Vagina (tissue), 2 donors: ENCODE measurements at regions not wholly inside any gene's neighbourhood (a gene's known extent, or its start where the extent isn't known, plus 50 kb on each side); places are given as distances from the start of the nearest gene placed in this dataset.

ENCODE experiments used
- POLR2A ChIP-seq, 2 donors: fragments of 450-650 bp; IDR thresholded peaks; one replicate each; pipeline ENCODE4 v1.6.1; 2017; ENCODE audit warnings: antibody characterized with exemption in 2 of 2, mild to moderate bottlenecking in 2 of 2, moderate library complexity in 2 of 2
- TF ChIP-seq, protein P1 (sequence below), 3 experiments: fragments of 450-650 bp in 2 of 3; fragments of 200-600 bp in 1 of 3; sonication (generic) in 1 of 3; IDR thresholded peaks; one replicate each; pipeline ENCODE4 v1.5.1; 2017 to 2019; ENCODE audit warnings: antibody characterized with exemption in 3 of 3, mild to moderate bottlenecking in 2 of 3, moderate library complexity in 2 of 3

DNA sequence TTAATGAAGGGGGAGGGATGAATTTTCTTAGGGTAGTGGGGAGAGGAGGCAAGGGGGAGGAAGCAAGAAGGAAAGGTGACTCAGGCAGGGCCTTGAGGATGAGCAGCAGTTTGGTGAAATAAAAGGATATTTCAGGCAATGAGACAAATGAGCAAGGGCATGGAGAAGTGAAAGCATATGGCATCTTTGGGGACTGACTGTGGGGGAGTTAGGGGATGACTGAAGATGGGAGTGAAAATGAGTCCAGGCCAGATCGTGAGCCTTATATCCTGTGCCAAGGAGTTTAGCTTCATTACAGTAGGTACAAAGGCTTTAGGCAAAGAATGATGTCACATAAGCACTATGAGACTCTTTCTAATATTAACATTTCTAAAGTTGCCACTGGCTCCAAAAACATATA, 51.9 kb downstream of the ILRUN start:
- TF ChIP-seq, protein P1, sequence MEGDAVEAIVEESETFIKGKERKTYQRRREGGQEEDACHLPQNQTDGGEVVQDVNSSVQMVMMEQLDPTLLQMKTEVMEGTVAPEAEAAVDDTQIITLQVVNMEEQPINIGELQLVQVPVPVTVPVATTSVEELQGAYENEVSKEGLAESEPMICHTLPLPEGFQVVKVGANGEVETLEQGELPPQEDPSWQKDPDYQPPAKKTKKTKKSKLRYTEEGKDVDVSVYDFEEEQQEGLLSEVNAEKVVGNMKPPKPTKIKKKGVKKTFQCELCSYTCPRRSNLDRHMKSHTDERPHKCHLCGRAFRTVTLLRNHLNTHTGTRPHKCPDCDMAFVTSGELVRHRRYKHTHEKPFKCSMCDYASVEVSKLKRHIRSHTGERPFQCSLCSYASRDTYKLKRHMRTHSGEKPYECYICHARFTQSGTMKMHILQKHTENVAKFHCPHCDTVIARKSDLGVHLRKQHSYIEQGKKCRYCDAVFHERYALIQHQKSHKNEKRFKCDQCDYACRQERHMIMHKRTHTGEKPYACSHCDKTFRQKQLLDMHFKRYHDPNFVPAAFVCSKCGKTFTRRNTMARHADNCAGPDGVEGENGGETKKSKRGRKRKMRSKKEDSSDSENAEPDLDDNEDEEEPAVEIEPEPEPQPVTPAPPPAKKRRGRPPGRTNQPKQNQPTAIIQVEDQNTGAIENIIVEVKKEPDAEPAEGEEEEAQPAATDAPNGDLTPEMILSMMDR (IDR thresholded peaks at IDR 0.05), result no peak
- TF ChIP-seq POLR2A (IDR thresholded peaks at IDR 0.05), result no peak
